Upper lobe of left lung (tissue), 6 donors: ENCODE measurements at regions not wholly inside any gene's neighbourhood (a gene's known extent, or its start where the extent isn't known, plus 50 kb on each side); places are given as distances from the start of the nearest gene placed in this dataset.

Experiments
- ATAC-seq, 2 donors: fragments of 200-7000 bp; cut with Tn5 transposase; one replicate each; pipeline ENCODE4 v1.9.1; 2022; ENCODE audit warnings: mild to moderate bottlenecking in 2 of 2, moderate library complexity in 2 of 2; ENCODE audit not compliant: low FRiP score in 2 of 2
- DNase-seq, 2 donors: peaks; one replicate each; pipeline ENCODE4 v3.0.0-alpha.2; 2019 to 2020
- H3K27ac ChIP-seq, 4 donors: fragments of 200-600 bp; sonication (generic); one replicate each; pipeline ENCODE4 v1.5.1; 2016 to 2019
- H3K27me3 ChIP-seq, 4 donors: fragments of 200-600 bp; sonication (generic); one replicate each; pipeline ENCODE4 v1.5.1; 2017 to 2019
- H3K36me3 ChIP-seq, 4 donors: fragments of 200-600 bp; sonication (generic); one replicate each; pipeline ENCODE4 v1.5.1; 2016 to 2019
- H3K4me1 ChIP-seq, 4 donors: fragments of 200-600 bp; sonication (generic); one replicate each; pipeline ENCODE4 v1.5.1; 2018 to 2019
- H3K4me3 ChIP-seq, 4 donors: fragments of 200-600 bp; sonication (generic); one replicate each; pipeline ENCODE4 v1.5.1; 2017 to 2019; ENCODE audit warnings: mild to moderate bottlenecking in 2 of 4, moderate library complexity in 1 of 4
- H3K9me3 ChIP-seq, 4 donors: fragments of 200-600 bp; sonication (generic); one replicate each; pipeline ENCODE4 v1.5.1; 2018 to 2019
- CTCF ChIP-seq, 6 experiments: fragments of 450-650 bp in 4 of 6; fragments of 200-600 bp in 2 of 6; sonication (generic) in 2 of 6; IDR thresholded peaks; one replicate each; pipeline ENCODE4 v1.5.1; 2016 to 2019; ENCODE audit warnings: antibody characterized with exemption in 6 of 6
- EP300 ChIP-seq, 4 donors: sonication (generic); formaldehyde crosslinking; IDR thresholded peaks; one replicate each; pipeline ENCODE4 v1.5.1; 2017; ENCODE audit warnings: antibody characterized with exemption in 4 of 4, control low read depth in 2 of 4
- POLR2A ChIP-seq, 4 donors: fragments of 450-650 bp; IDR thresholded peaks; one replicate each; pipeline ENCODE4 v1.5.1; 2016 to 2017; ENCODE audit warnings: antibody characterized with exemption in 4 of 4, mild to moderate bottlenecking in 2 of 4
- POLR2AphosphoS5 ChIP-seq, 2 donors: sonication (generic); formaldehyde crosslinking; IDR thresholded peaks; one replicate each; pipeline ENCODE4 v1.5.1; 2017; ENCODE audit warnings: antibody characterized with exemption in 2 of 2
- WGBS, 2 donors: methylation state at CpG; one replicate each; pipeline ENCODE4 v1.1.5; 2017 to 2018; 5-methylcytosine and 5-hydroxymethylcytosine counted together
- donor health status: DM: no; HTN: no; CAD: no; lungs with moderate emphysema.
- donor health status: DM: no; HTN: yes; CAD: no; lungs with severe emphysema.

- Histone ChIP-seq H3K4me3 (no peak overlapping the region), H3K36me3 (no peaks in the 10 kb centered on the region), H3K27ac (no peak overlapping the region), H3K9me3 (no peaks in the 10 kb centered on the region), H3K4me1 (no peaks in the 10 kb centered on the region), H3K27me3 (no peaks in the 10 kb centered on the region)
- no peak for TF ChIP-seq EP300 (IDR thresholded peaks at IDR 0.05)
- no peak for TF ChIP-seq CTCF (IDR thresholded peaks at IDR 0.05)
- TF ChIP-seq POLR2AphosphoS5 (IDR thresholded peaks at IDR 0.05), result no peak
- TF ChIP-seq POLR2A (IDR thresholded peaks at IDR 0.05), result no peak
- DNase-seq (no peak), ATAC-seq (no peak)
- WGBS, 2 donors, result 59 to 65% methylated on average over 3 of the region's 3 CpGs
Observed at GRCh38 chr4:145308598-145308997, 128.2 kb upstream of the OTUD4 start.

- ATAC-seq (no peak), DNase-seq (no peak)
- no peaks in the 10 kb centered on the region for H3K36me3 ChIP-seq
- WGBS, 2 donors, result 76 to 81% methylated on average over 4 of the region's 4 CpGs
- no peaks in the 10 kb centered on the region for H3K9me3 ChIP-seq
- TF ChIP-seq CTCF (IDR thresholded peaks at IDR 0.05) (no peak), POLR2A (IDR thresholded peaks at IDR 0.05) (no peak), EP300 (IDR thresholded peaks at IDR 0.05) (no peak), POLR2AphosphoS5 (IDR thresholded peaks at IDR 0.05) (no peak)
- H3K27me3 ChIP-seq, result no peaks in the 10 kb centered on the region
- no peak overlapping the region for H3K27ac ChIP-seq
- H3K4me1 ChIP-seq, result no peaks in the 10 kb centered on the region
- no peak overlapping the region for H3K4me3 ChIP-seq
Observed at GRCh38 chr4:145307763-145308430, 127.5 kb upstream of the OTUD4 start.

GRCh38 chr4:145307120-145307519 lies 126.7 kb upstream of the OTUD4 start:
- no peak for ATAC-seq
- no peaks in the 10 kb centered on the region for H3K4me1 ChIP-seq
- no peak overlapping the region for H3K4me3 ChIP-seq
- no peaks in the 10 kb centered on the region for H3K27me3 ChIP-seq
- DNase-seq, result no peak
- TF ChIP-seq POLR2A (IDR thresholded peaks at IDR 0.05) (no peak), POLR2AphosphoS5 (IDR thresholded peaks at IDR 0.05) (no peak), EP300 (IDR thresholded peaks at IDR 0.05) (no peak)
- no peak overlapping the region for H3K27ac ChIP-seq
- H3K36me3 ChIP-seq, result no peaks in the 10 kb centered on the region
- no peaks in the 10 kb centered on the region for H3K9me3 ChIP-seq
- 38 to 42% methylated on average over 1 of the region's 1 CpG for WGBS, 2 donors

- 75 to 94% methylated on average over 3 of the region's 3 CpGs for WGBS, 2 donors
- TF ChIP-seq POLR2A (IDR thresholded peaks at IDR 0.05) (no peak), POLR2AphosphoS5 (IDR thresholded peaks at IDR 0.05) (no peak), CTCF (IDR thresholded peaks at IDR 0.05) (no peak), EP300 (IDR thresholded peaks at IDR 0.05) (no peak)
- H3K4me1 ChIP-seq, result no peaks in the 10 kb centered on the region
- H3K27ac ChIP-seq, result no peak overlapping the region
- H3K36me3 ChIP-seq, result no peaks in the 10 kb centered on the region
- no peaks in the 10 kb centered on the region for H3K9me3 ChIP-seq
- ATAC-seq, result no peak
- no peak for DNase-seq
- no peaks in the 10 kb centered on the region for H3K27me3 ChIP-seq
- H3K4me3 ChIP-seq, result no peak overlapping the region
Observed at GRCh38 chr4:145302725-145303124, 122.3 kb upstream of the OTUD4 start.

- no peaks in the 10 kb centered on the region for H3K4me1 ChIP-seq
- no peaks in the 10 kb centered on the region for H3K9me3 ChIP-seq
- no peak for ATAC-seq
- WGBS, 2 donors, result 93 to 100% methylated on average over 4 of the region's 4 CpGs
- no peak overlapping the region for H3K4me3 ChIP-seq
- no peak overlapping the region for H3K27ac ChIP-seq
- DNase-seq, result no peak
- TF ChIP-seq CTCF (IDR thresholded peaks at IDR 0.05) (no peak), POLR2A (IDR thresholded peaks at IDR 0.05) (no peak), POLR2AphosphoS5 (IDR thresholded peaks at IDR 0.05) (no peak), EP300 (IDR thresholded peaks at IDR 0.05) (no peak)
- no peaks in the 10 kb centered on the region for H3K27me3 ChIP-seq
- no peaks in the 10 kb centered on the region for H3K36me3 ChIP-seq
Observed at GRCh38 chr4:145301386-145302080, 121.1 kb upstream of the OTUD4 start.
